Thyroid gland (tissue), 4 donors: ENCODE measurements at regions not wholly inside any gene's neighbourhood (a gene's known extent, or its start where the extent isn't known, plus 50 kb on each side); places are given as distances from the start of the nearest gene placed in this dataset.
A peak's percentile ranks its signal among the peaks of the same experiment; 100 is the strongest.

Experiments
- DNase-seq, 2 donors: peaks; one replicate each; pipeline ENCODE4 v3.0.0-alpha.2; 2019
- H3K27ac ChIP-seq, 3 donors: fragments of 200-600 bp; sonication (generic); 1 replicate in 2 of 3; 2 replicates in 1 of 3; pipeline ENCODE4 v1.5.1; 2016 to 2019; ENCODE audit warnings: mild to moderate bottlenecking in 1 of 3, moderate library complexity in 1 of 3
- H3K27me3 ChIP-seq: fragments of 200-600 bp; sonication (generic); one replicate; pipeline ENCODE4 v1.5.1; 2019
- H3K36me3 ChIP-seq, 2 donors: fragments of 200-600 bp; sonication (generic); one replicate each; pipeline ENCODE4 v1.5.1; 2016 to 2019
- H3K4me1 ChIP-seq, 2 donors: fragments of 200-600 bp; sonication (generic); one replicate each; pipeline ENCODE4 v1.5.1; 2017 to 2019
- H3K4me3 ChIP-seq, 3 donors: fragments of 200-600 bp; sonication (generic); replicated peaks in 1 of 3; 1 replicate in 2 of 3; 2 replicates in 1 of 3; pipeline ENCODE4 v1.5.1; 2016; ENCODE audit warnings: mild to moderate bottlenecking in 1 of 3
- H3K9me3 ChIP-seq: fragments of 200-600 bp; sonication (generic); one replicate; pipeline ENCODE4 v1.5.1; 2017
- POLR2A ChIP-seq, 2 donors: fragments of 450-650 bp; IDR thresholded peaks; one replicate each; pipeline ENCODE4 v1.6.1; 2017; ENCODE audit warnings: antibody characterized with exemption in 2 of 2, mild to moderate bottlenecking in 2 of 2, moderate library complexity in 1 of 2
- WGBS, 2 donors: methylation state at CpG; one replicate each; pipeline ENCODE4 v1.1.5; 2017; 5-methylcytosine and 5-hydroxymethylcytosine counted together
- intact Hi-C: fragments of 100-400 bp; cut with DNase I; formaldehyde crosslinking; loops from one replicate; pipeline ENCODE4 v1.15.1; 2023
- TF ChIP-seq, protein P1 (sequence below), 6 experiments: fragments of 200-600 bp in 3 of 6; fragments of 450-650 bp in 3 of 6; sonication (generic) in 3 of 6; IDR thresholded peaks; one replicate each; pipeline ENCODE4 v1.5.1; 2016 to 2019; ENCODE audit warnings: antibody characterized with exemption in 6 of 6, mild to moderate bottlenecking in 2 of 6, inconsistent platforms in 1 of 6, moderate library complexity in 1 of 6

DNA sequence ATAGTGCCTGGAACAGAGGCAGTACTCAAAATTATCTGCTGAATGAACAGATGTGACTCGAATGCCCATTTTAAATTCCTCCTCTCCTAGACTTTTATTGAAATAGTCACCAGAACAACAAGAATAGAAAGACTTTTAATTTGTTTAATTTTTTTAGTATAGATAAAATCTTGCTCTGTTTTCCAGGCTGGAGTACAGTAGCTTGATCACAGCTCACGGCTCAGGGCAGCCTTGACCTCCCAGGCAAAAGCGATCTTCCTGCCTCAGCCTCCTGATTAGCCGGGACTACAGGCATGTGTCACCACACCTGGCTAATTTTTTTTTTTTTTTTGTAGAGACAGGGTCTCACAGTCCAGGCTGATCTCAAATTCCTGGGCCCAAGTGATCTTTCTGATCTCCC lies 120.9 kb upstream of the FREM2 start:
- Histone ChIP-seq H3K27me3 (no peaks in the 10 kb centered on the region), H3K4me1 (no peaks in the 10 kb centered on the region), H3K36me3 (no peaks in the 10 kb centered on the region), H3K9me3 (no peaks in the 10 kb centered on the region), H3K4me3 (no peak overlapping the region), H3K27ac (no peak overlapping the region)
- no peak for DNase-seq
- intact Hi-C loops: no loop called here
- TF ChIP-seq, protein P1, sequence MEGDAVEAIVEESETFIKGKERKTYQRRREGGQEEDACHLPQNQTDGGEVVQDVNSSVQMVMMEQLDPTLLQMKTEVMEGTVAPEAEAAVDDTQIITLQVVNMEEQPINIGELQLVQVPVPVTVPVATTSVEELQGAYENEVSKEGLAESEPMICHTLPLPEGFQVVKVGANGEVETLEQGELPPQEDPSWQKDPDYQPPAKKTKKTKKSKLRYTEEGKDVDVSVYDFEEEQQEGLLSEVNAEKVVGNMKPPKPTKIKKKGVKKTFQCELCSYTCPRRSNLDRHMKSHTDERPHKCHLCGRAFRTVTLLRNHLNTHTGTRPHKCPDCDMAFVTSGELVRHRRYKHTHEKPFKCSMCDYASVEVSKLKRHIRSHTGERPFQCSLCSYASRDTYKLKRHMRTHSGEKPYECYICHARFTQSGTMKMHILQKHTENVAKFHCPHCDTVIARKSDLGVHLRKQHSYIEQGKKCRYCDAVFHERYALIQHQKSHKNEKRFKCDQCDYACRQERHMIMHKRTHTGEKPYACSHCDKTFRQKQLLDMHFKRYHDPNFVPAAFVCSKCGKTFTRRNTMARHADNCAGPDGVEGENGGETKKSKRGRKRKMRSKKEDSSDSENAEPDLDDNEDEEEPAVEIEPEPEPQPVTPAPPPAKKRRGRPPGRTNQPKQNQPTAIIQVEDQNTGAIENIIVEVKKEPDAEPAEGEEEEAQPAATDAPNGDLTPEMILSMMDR (IDR thresholded peaks at IDR 0.05): no peak
- TF ChIP-seq POLR2A (IDR thresholded peaks at IDR 0.05): no peak
- 71 to 76% methylated on average over 4 of the region's 4 CpGs for WGBS, 2 donors

DNA sequence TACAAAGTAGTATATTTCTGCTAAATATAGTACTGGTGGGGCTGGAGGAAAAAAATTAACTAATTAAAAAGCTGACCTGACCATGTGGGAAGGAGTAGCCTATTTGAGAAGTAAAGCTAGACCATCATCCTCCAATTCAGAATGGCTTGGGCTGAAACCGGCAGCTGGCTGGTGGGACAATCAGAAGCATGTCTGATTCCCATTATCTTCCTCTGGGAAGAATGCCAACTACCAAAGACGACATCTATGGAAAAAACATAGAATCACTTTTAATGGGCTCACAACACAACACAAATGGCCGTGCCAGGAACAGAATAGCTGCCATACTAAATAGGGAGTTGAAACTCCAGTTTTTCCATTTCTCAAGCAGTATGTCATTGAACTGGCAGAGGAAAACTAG lies 120.4 kb upstream of the FREM2 start:
- Histone ChIP-seq H3K4me1 (no peaks in the 10 kb centered on the region), H3K27ac (no peak overlapping the region), H3K9me3 (no peaks in the 10 kb centered on the region), H3K27me3 (no peaks in the 10 kb centered on the region), H3K4me3 (no peak overlapping the region), H3K36me3 (no peaks in the 10 kb centered on the region)
- no peak for TF ChIP-seq POLR2A (IDR thresholded peaks at IDR 0.05)
- TF ChIP-seq, protein P1 (IDR thresholded peaks at IDR 0.05): no peak
- no peak for DNase-seq
- WGBS, 2 donors: 36 to 48% methylated on average over 3 of the region's 3 CpGs
- intact Hi-C loops: no loop called here

DNA sequence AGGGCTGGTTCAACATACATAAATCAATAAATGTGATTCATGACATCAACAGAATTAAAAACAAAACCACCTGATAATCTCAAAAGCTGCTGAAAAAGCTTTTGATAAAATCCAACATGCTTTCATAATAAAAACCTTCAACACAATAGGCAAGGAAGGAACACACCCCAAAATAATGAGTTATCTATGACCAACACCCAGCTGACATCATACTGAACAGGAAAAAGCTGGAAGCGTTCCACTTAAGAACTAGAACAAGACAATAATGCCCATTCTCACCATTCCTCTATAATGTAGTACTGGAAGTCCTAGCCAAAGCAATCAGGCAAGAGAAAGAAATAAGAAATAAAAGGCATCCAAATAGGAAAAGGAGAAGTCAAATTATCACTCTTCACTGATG lies 116.2 kb upstream of the FREM2 start:
- no peak overlapping the region for H3K27ac ChIP-seq
- DNase-seq: no peak
- no peaks in the 10 kb centered on the region for H3K4me1 ChIP-seq
- H3K4me3 ChIP-seq: no peak overlapping the region
- H3K9me3 ChIP-seq: no peaks in the 10 kb centered on the region
- H3K27me3 ChIP-seq: no peaks in the 10 kb centered on the region
- intact Hi-C loops: no loop called here
- WGBS, 2 donors: 79 to 90% methylated on average over 1 of the region's 1 CpG
- no peaks in the 10 kb centered on the region for H3K36me3 ChIP-seq
- TF ChIP-seq POLR2A (IDR thresholded peaks at IDR 0.05): no peak
- TF ChIP-seq, protein P1 (IDR thresholded peaks at IDR 0.05): no peak

DNA sequence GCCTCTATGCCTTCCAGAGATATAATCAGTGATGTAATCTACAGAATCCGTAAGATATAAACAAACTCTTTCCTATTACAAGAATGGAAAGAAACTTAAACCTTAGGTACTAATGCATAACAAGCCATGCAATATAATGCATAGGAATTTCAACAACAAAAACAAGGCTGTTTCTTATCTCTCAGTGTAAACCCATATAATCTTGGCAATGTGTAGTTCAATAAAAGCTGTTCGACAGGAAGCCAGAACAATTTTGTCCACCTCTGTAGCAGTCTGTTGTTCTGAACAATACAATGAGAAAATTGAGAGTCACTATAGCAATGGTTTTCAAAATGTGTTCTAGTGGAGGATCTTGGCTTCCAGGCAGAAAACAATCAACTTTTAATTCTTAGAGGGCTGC lies 111.5 kb upstream of the FREM2 start:
- no peaks in the 10 kb centered on the region for H3K4me1 ChIP-seq
- intact Hi-C loops: no loop called here
- TF ChIP-seq, protein P1 (IDR thresholded peaks at IDR 0.05): no peak
- no peak for TF ChIP-seq POLR2A (IDR thresholded peaks at IDR 0.05)
- H3K27me3 ChIP-seq: no peaks in the 10 kb centered on the region
- H3K36me3 ChIP-seq: no peaks in the 10 kb centered on the region
- DNase-seq: no peak
- no peak overlapping the region for H3K4me3 ChIP-seq
- 73% methylated on average over 2 of the region's 2 CpGs for WGBS, 2 donors
- no peak overlapping the region for H3K27ac ChIP-seq
- no peaks in the 10 kb centered on the region for H3K9me3 ChIP-seq

DNA sequence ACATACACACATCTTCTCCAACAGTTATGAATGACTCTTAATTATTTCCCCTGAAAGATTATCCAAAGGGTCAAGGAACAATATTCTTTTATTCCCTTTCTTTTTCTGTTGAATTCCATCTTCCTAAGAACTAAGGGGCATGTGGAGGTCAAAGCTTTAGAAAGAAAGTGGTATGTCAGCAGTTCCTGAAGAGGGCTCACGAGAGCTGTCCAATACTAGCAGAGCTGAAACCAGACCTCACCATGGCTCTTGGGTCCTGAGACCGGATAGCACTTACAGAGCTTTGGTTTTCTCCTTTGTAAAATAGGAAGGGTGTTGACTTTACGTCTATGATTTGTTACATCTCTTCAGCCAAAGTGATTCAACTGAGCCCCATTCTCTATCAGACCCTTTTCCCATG lies 109.8 kb upstream of the FREM2 start:
- 38 to 42% methylated on average over 3 of the region's 3 CpGs for WGBS, 2 donors
- intact Hi-C loops: no loop called here
- TF ChIP-seq, protein P1 (IDR thresholded peaks at IDR 0.05): peak in 3 of 6 experiments; percentile 27 to 31 (median 31)
- no peak for TF ChIP-seq POLR2A (IDR thresholded peaks at IDR 0.05)

More for the DNA sequence above, 109.8 kb upstream of the FREM2 start:
- no peaks in the 10 kb centered on the region for H3K4me1 ChIP-seq
- no peaks in the 10 kb centered on the region for H3K27me3 ChIP-seq
- no peaks in the 10 kb centered on the region for H3K9me3 ChIP-seq
- no peaks in the 10 kb centered on the region for H3K36me3 ChIP-seq
- H3K4me3 ChIP-seq: no peak overlapping the region
- DNase-seq: peak; percentile 49 to 55
- no peak overlapping the region for H3K27ac ChIP-seq
